ENCODE measurements at regions not wholly inside any gene's neighbourhood (a gene's known extent, or its start where the extent isn't known, plus 50 kb on each side); places are given as distances from the start of the nearest gene placed in this dataset.

GRCh38 chr6:145271040-145271439 lies 464.3 kb downstream of the EPM2A start (continued):
- TF ChIP-seq STAT6 (CRISPR knock-in tag; IDR thresholded peaks at IDR 0.05; ENCODE audit: borderline replicate concordance), result peak; percentile 33; the same call in 1 of the 2 replicates
- TF ChIP-seq ZNF644 (CRISPR knock-in tag; IDR thresholded peaks at IDR 0.05; ENCODE audit: low read depth), result peak; percentile 86
- TF ChIP-seq ZGPAT (CRISPR knock-in tag; IDR thresholded peaks at IDR 0.05), result 0 out of 2 replicates have a peak, but pooled peaks have one; percentile 25
- no peak for TF ChIP-seq ZFX (CRISPR knock-in tag; IDR thresholded peaks at IDR 0.05; ENCODE audit: low read depth)
- TF ChIP-seq ZBTB42 (CRISPR knock-in tag; IDR thresholded peaks at IDR 0.05), result no peak
- TF ChIP-seq SSRP1 (CRISPR knock-in tag; IDR thresholded peaks at IDR 0.05), result no peak
- peak; percentile 45 for TF ChIP-seq GATAD2A (CRISPR knock-in tag; IDR thresholded peaks at IDR 0.05)
- TF ChIP-seq SOX13 (IDR thresholded peaks at IDR 0.05), result no peak
- TF ChIP-seq SOX13 (CRISPR knock-in tag; conservative IDR thresholded peaks at IDR 0.05 in 1 of 2, IDR thresholded peaks at IDR 0.05 in 1 of 2), result 0 out of 4 replicates have a peak, but pooled peaks of 1 of the 2 experiments have one; percentile 11
- TF ChIP-seq HOMEZ (CRISPR knock-in tag; IDR thresholded peaks at IDR 0.05; ENCODE audit: low read depth), result no peak

Data from HepG2 (cell line).